Cardiac fibroblast (primary cell): ENCODE measurements at regions not wholly inside any gene's neighbourhood (a gene's known extent, or its start where the extent isn't known, plus 50 kb on each side); places are given as distances from the start of the nearest gene placed in this dataset.

Experiments used
- DNase-seq, 2 donors: peaks; one replicate each; pipeline versions ENCODE4 v3.0.0 to v3.0.0-alpha.2; 2010; ENCODE audit warnings: low read depth in 2 of 2
- H3K4me3 ChIP-seq, 2 donors: replicated peaks in 1 of 2; 1 replicate in 1 of 2; 2 replicates in 1 of 2; pipeline ENCODE4 v1.5.1; 2011; ENCODE audit warnings: low read depth in 2 of 2, low read length in 2 of 2, mild to moderate bottlenecking in 2 of 2, moderate library complexity in 1 of 2
- TF ChIP-seq, protein P1 (sequence below): IDR thresholded peaks from one replicate; pipeline ENCODE4 v1.5.1; 2011; ENCODE audit warnings: low read depth, mild to moderate bottlenecking, low read length, inconsistent platforms

DNA sequence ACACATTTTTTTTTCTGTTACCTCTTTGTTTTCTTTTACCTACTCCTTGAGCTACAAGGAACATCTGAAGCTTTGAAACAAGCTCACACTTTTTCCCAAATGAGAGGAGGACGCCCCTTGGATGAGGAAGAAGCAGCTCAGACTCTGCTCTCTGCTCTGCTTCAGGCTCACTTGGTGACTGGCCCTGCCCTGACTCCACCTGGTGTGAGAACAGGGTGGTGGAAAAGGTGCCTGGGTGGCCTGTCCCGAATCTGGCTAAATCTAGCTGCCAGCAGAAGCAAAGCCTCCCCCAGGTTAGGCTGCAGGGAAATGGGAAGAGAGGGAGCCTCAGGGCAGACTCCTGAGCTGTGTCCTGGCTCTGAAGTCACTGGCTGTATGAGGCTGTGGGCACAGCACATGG lies 68.0 kb upstream of the CEACAM8 start:
- H3K4me3 ChIP-seq, result no peak overlapping the region
- no peak for DNase-seq
- TF ChIP-seq, protein P1, sequence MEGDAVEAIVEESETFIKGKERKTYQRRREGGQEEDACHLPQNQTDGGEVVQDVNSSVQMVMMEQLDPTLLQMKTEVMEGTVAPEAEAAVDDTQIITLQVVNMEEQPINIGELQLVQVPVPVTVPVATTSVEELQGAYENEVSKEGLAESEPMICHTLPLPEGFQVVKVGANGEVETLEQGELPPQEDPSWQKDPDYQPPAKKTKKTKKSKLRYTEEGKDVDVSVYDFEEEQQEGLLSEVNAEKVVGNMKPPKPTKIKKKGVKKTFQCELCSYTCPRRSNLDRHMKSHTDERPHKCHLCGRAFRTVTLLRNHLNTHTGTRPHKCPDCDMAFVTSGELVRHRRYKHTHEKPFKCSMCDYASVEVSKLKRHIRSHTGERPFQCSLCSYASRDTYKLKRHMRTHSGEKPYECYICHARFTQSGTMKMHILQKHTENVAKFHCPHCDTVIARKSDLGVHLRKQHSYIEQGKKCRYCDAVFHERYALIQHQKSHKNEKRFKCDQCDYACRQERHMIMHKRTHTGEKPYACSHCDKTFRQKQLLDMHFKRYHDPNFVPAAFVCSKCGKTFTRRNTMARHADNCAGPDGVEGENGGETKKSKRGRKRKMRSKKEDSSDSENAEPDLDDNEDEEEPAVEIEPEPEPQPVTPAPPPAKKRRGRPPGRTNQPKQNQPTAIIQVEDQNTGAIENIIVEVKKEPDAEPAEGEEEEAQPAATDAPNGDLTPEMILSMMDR, result no peak

DNA sequence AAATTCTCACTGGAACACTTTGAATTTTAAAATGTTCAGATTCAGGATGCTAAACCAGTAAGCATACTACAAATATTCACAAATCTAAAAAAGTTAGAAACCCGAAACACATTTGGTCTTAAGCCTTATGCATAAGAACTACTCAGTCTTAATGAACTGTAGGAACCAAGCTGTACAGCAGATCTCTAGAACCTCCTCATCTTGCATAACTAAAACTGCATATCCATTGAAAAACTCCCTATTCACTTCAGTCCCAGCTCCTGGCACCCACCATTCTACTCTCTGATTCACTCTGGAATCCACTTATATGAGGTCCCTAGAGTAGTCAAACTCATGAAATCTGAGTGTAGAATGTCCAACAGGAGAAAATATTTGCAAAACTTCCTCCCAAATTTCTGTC lies 65.6 kb upstream of the CEACAM8 start:
- DNase-seq, result no peak
- no peak overlapping the region for H3K4me3 ChIP-seq

DNA sequence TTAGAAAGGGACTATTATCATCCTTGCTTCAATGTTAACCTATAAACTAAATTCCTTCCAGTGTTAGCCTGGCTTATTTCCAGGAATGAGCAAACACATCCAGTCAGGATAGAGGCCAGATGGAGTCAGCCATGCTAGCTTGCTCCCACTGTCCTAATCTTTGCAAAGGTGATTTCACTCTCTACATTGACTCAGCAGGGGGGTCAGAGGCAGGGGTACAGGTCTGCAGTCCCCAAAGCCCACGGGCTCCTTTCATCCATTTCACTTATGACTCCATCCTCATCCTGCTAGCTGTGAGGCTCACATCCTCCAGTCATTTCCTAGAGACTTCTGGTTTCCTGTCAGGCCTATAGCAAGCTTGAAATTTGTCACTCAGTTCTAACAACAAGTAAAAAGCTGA lies 63.4 kb upstream of the CEACAM8 start:
- no peak overlapping the region for H3K4me3 ChIP-seq
- peak; percentile 2 to 4 for DNase-seq
- TF ChIP-seq, protein P1, result no peak

More for the DNA sequence above, 65.6 kb upstream of the CEACAM8 start:
- TF ChIP-seq, protein P1, result no peak

DNA sequence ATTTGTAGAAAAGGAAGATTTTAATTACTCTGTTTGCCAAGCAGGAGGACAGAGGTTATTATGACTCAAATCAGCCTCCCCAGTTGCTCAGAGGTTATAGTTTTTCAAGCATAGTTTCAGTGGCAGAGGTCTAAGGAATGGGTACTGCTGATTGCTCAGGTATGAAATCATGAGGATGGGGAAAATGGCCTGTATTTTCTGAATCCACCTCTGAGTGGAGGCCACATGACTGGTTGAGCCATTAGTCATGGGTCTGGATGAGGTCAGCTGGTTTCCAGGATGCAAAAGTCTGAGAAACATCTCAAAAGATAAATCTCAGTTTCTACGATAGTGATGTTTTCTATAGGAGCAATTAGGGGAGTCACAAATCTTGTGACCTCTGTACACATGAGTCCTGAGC lies 62.8 kb upstream of the CEACAM8 start:
- TF ChIP-seq, protein P1, result no peak
- peak in 1 of 2 donors; percentile 49 for DNase-seq
- H3K4me3 ChIP-seq, result no peak overlapping the region

DNA sequence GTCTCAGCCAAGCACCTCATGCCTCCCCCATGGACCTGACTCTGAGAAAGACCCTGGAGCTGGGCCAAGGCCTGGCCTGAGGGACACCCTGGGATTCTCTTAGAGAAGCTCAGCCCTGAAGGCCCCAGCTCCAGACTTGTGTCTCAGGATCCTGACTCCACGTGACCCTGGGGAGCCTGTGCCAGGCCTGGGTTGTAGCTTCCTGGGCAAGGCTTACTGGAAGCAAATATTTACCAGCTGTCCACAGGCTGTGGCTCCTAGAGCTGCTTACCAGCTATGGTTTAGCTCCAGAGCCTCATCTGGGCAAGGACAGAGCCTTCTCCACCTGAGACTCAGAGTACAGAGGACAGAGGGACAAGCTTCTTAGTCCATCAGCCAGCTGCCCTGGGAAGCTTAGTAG lies 61.0 kb upstream of the CEACAM8 start:
- H3K4me3 ChIP-seq, result no peak overlapping the region
- TF ChIP-seq, protein P1, result no peak
- DNase-seq, result no peak

DNA sequence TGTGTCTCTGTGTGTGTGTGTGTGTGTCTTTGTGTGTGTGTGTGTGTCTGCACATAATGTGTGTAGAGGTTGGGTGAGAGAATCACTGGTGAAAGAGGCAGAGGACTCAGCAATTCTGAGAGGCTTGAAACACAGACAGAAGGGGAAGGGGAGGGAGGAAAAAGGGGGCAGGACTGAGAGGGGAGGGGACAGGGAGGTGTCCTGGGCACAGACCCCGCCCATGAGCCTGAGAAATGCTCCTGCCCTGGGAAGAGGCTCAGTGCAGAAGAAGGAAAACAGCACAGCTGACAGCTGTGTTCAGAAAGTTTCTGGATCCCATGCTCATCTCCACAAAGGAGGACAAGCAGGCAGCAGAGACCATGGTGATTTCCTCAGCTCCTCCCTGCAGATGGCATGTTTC lies 59.1 kb upstream of the CEACAM8 start:
- TF ChIP-seq, protein P1, result no peak
- H3K4me3 ChIP-seq, result no peak overlapping the region
- no peak for DNase-seq

DNA sequence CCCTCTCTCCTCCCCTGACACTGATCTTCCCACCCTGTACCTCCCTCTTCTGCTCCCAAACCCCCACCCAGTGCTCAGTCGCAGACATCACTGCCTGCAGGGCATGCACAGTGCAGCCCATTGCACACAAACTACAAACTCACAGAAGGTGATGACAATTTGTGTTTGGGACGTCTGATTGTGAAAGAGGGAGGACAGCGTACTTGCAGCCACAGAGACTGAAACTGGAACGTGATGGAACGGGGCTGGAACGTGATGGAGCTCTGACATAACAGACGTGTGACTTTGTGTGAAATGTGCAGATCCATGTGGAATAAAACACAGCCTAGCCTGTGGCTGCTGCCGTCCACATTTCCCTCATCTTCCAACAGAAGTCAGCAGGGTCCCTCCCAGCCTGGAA lies 57.3 kb upstream of the CEACAM8 start:
- no peak for DNase-seq
- TF ChIP-seq, protein P1, result no peak
- no peak overlapping the region for H3K4me3 ChIP-seq
